K562 (cell line): ENCODE measurements at regions not wholly inside any gene's neighbourhood (a gene's known extent, or its start where the extent isn't known, plus 50 kb on each side); places are given as distances from the start of the nearest gene placed in this dataset.
"Not testable (repeated sequence)": the region's sequence is repeated elsewhere in the genome, so short reads cannot be mapped to it uniquely, and the experiment has no call there.

Source experiments
- ATAC-seq: fragments of 200-7000 bp; cut with Tn5 transposase; 3 replicates; pipeline ENCODE4 v1.9.1; 2020; ENCODE audit warnings: moderate library complexity
- BruUV-seq: library from RNA; stranded (reverse); fragments of 400-500 nt; replicated peaks from 2 replicates; lab custom pipeline; 2021; lab: Mats Ljungman, UMichigan
- CTCF ChIA-PET: fragments of 300-600 bp; formaldehyde crosslinking; extraction: SDS; loops from one replicate; lab custom pipeline; 2021; ENCODE audit warnings: low intra/inter-chr PET ratio; lab: Yijun Ruan, JAX
- POLR2A ChIA-PET: fragments of 300-600, 350-650 bp; sonication (Branson Sonifier 250); formaldehyde crosslinking; extraction: SDS; loops from one replicate; lab custom pipeline; 2021; ENCODE audit warnings: antibody characterized with exemption, inconsistent platforms; lab: Yijun Ruan, JAX
- DNase-seq, 4 experiments: peaks; one replicate each; pipeline versions ENCODE4 v3.0.0 to v3.0.0-alpha.2; 2011 to 2018; ENCODE audit warnings: low spot score in 3 of 4, mixed read lengths in 3 of 4; ENCODE audit errors: extremely low read depth in 1 of 4
- FAIRE-seq: peaks from 2 replicates; lab custom pipeline; 2011; peaks lifted over from hg19 to GRCh38; lab: Jason Lieb, UNC
- H2AFZ ChIP-seq: 2 replicates; pipeline ENCODE4 v1.6.0; 2011; ENCODE audit warnings: low read depth, low read length, control low read depth, inconsistent platforms
- H3K27ac ChIP-seq: fragments of 200-600 bp; 3 replicates; pipeline ENCODE4 v1.8.0; 2011; ENCODE audit warnings: low read depth, mild to moderate bottlenecking, control low read depth, inconsistent platforms, low read length, moderate library complexity, mixed read lengths; ENCODE audit errors: extremely low read depth
- H3K27me3 ChIP-seq, 2 experiments: fragments of 300-600 bp in 1 of 2; 2 replicates in 1 of 2; 3 replicates in 1 of 2; pipeline versions ENCODE4 v1.6.0 to v1.8.0; 2011; ENCODE audit warnings: inconsistent platforms in 2 of 2, low read length in 2 of 2, mild to moderate bottlenecking in 1 of 2, mixed read lengths in 1 of 2, moderate library complexity in 1 of 2; ENCODE audit not compliant: control insufficient read depth in 2 of 2, insufficient read depth in 2 of 2
- H3K36me3 ChIP-seq: fragments of 300-600 bp; 3 replicates; pipeline ENCODE4 v1.8.0; 2011; ENCODE audit warnings: mild to moderate bottlenecking, low read length, inconsistent platforms; ENCODE audit not compliant: control insufficient read depth, insufficient read depth
- H3K4me1 ChIP-seq, 2 experiments: fragments of 200-600 bp in 1 of 2; replicated peaks in 1 of 2; 2 replicates in 1 of 2; 3 replicates in 1 of 2; pipeline versions ENCODE4 v1.5.1 to v1.8.0; 2011; ENCODE audit warnings: inconsistent platforms in 2 of 2, low read length in 2 of 2, mild to moderate bottlenecking in 1 of 2, mixed read lengths in 1 of 2, moderate library complexity in 1 of 2; ENCODE audit not compliant: control insufficient read depth in 2 of 2, insufficient read depth in 2 of 2
- H3K4me2 ChIP-seq: 2 replicates; pipeline ENCODE4 v1.6.1; 2011; ENCODE audit warnings: low read length, control low read depth, inconsistent platforms, mixed read lengths; ENCODE audit not compliant: insufficient read depth
- H3K4me3 ChIP-seq: fragments of 200-600 bp; sonication (generic), shearing (Covaris generic); 2 replicates; pipeline ENCODE4 v1.5.1; 2016; ENCODE audit warnings: control low read depth, inconsistent platforms
- H3K79me2 ChIP-seq: fragments of 200-600 bp; 3 replicates; pipeline ENCODE4 v1.8.0; 2011; ENCODE audit warnings: low read length, inconsistent platforms; ENCODE audit not compliant: control insufficient read depth, insufficient read depth
- H3K9ac ChIP-seq, 2 experiments: 2 replicates each; pipeline versions ENCODE4 v1.6.0 to v1.6.1; 2011; ENCODE audit warnings: low read depth in 2 of 2, low read length in 2 of 2, control low read depth in 1 of 2, inconsistent platforms in 1 of 2, mild to moderate bottlenecking in 1 of 2, mixed read lengths in 1 of 2; ENCODE audit not compliant: insufficient read depth in 1 of 2
- H3K9me1 ChIP-seq: one replicate; pipeline ENCODE4 v1.6.0; 2011; ENCODE audit warnings: inconsistent platforms, mild to moderate bottlenecking, low read length, moderate library complexity; ENCODE audit not compliant: control insufficient read depth, insufficient read depth
- H3K9me3 ChIP-seq: replicated peaks from 2 replicates; pipeline ENCODE4 v1.5.1; 2011; ENCODE audit warnings: low read depth, low read length, inconsistent platforms; ENCODE audit not compliant: control insufficient read depth, insufficient read depth
- H4K20me1 ChIP-seq: replicated peaks from 2 replicates; pipeline ENCODE4 v1.6.1; 2011; ENCODE audit warnings: low read length, inconsistent platforms, mixed read lengths; ENCODE audit not compliant: control insufficient read depth, insufficient read depth
- EP400 ChIP-seq: fragments of 450-650 bp; IDR thresholded peaks from 2 replicates; pipeline ENCODE4 v1.6.1; 2017; ENCODE audit warnings: antibody characterized with exemption, mild to moderate bottlenecking, moderate library complexity
- PBX2 ChIP-seq, 2 experiments: IDR thresholded peaks in 1 of 2; conservative IDR thresholded peaks in 1 of 2; 2 replicates each; pipeline ENCODE4 v1.6.1; 2016; ENCODE audit warnings: low read depth in 2 of 2, mild to moderate bottlenecking in 1 of 2, missing compliant biosample characterization in 1 of 2, missing genetic modification characterization in 1 of 2, moderate library complexity in 1 of 2
- SAFB ChIP-seq: fragments of 200-400 bp; formaldehyde crosslinking; IDR thresholded peaks from 2 replicates; pipeline ENCODE4 v1.6.1; 2017; ENCODE audit warnings: low read depth, low read length, borderline replicate concordance
- XRCC5 ChIP-seq: fragments of 200-400 bp; formaldehyde crosslinking; IDR thresholded peaks from 2 replicates; pipeline ENCODE4 v1.6.1; 2017; ENCODE audit warnings: low read depth, mild to moderate bottlenecking, low read length
- ZNF146 ChIP-seq: IDR thresholded peaks from one replicate; pipeline ENCODE4 v1.6.1; 2018; ENCODE audit warnings: missing compliant biosample characterization; ENCODE audit not compliant: unreplicated experiment
- in situ Hi-C: fragments of 300-500 bp; cut with MboI; formaldehyde crosslinking; loops from 4 replicates; pipeline ENCODE4 v1.15.0; 2018; ENCODE audit warnings: inconsistent platforms, mixed read lengths
- intact Hi-C: fragments of 100-400 bp; cut with micrococcal nuclease; formaldehyde crosslinking; loops from 2 replicates; pipeline ENCODE4 v1.14.2; 2022

- TF ChIP-seq PBX2 (CRISPR knock-in tag; IDR thresholded peaks at IDR 0.05; ENCODE audit: low read depth), result no peak
- TF ChIP-seq PBX2 (tag; conservative IDR thresholded peaks at IDR 0.05; ENCODE audit: low read depth), result no peak
- no peak for TF ChIP-seq XRCC5
- TF ChIP-seq SAFB, result no peak
- no peak for TF ChIP-seq EP400
These were observed 75.4 kb upstream of the ADRB2 start (continued) for GRCh38 chr5:148751025-148751424.

GRCh38 chr5:148752375-148752774, 74.0 kb upstream of the ADRB2 start:
- H3K9me1 ChIP-seq, CTCF ChIA-PET, H4K20me1 ChIP-seq, in situ Hi-C loops, H3K4me2 ChIP-seq, H3K4me1 ChIP-seq, BruUV-seq, FAIRE-seq, H3K9ac ChIP-seq, H3K4me3 ChIP-seq, H3K27ac ChIP-seq, H3K27me3 ChIP-seq, H3K79me2 ChIP-seq, intact Hi-C loops, H3K36me3 ChIP-seq, ATAC-seq, DNase-seq, POLR2A ChIA-PET, H3K9me3 ChIP-seq, H2AFZ ChIP-seq: not testable (repeated sequence)
- TF ChIP-seq ZNF146 (CRISPR knock-in tag), result peak; percentile 80
